GM12878 (cell line): ENCODE measurements at regions not wholly inside any gene's neighbourhood (a gene's known extent, or its start where the extent isn't known, plus 50 kb on each side); places are given as distances from the start of the nearest gene placed in this dataset.

Experiments used
- ATAC-seq: fragments of 200-7000 bp; cut with Tn5 transposase; 3 replicates; pipeline ENCODE4 v1.9.1; 2020; ENCODE audit warnings: mild to moderate bottlenecking, moderate library complexity
- BruUV-seq: library from RNA; stranded (reverse); fragments of 400-500 nt; replicated peaks from 2 replicates; lab custom pipeline; 2021; lab: Mats Ljungman, UMichigan
- CTCF ChIA-PET: fragments of 300-600 bp; sonication (Branson Sonifier 250); formaldehyde crosslinking; extraction: SDS; loops from one replicate; lab custom pipeline; 2021; ENCODE audit warnings: inconsistent platforms; lab: Yijun Ruan, JAX
- POLR2A ChIA-PET: fragments of 350-600 bp; formaldehyde crosslinking; extraction: SDS; loops from one replicate; lab custom pipeline; 2021; ENCODE audit warnings: inconsistent platforms; lab: Charles Lee
- RAD21 ChIA-PET: fragments of 300-600 bp; sonication (Branson Sonifier 250); formaldehyde crosslinking; loops from one replicate; lab custom pipeline; 2023; ENCODE audit warnings: antibody characterized with exemption; ENCODE audit not compliant: unreplicated experiment; lab: Charles Lee
- SMC1A ChIA-PET: fragments of 300-600 bp; sonication (Branson Sonifier 250); formaldehyde crosslinking; loops from one replicate; lab custom pipeline; 2023; ENCODE audit not compliant: unreplicated experiment, uncharacterized antibody; lab: Charles Lee
- DNase-seq: peaks from one replicate; pipeline ENCODE4 v3.0.0-alpha.2; 2011; ENCODE audit warnings: low read depth, low spot score
- FAIRE-seq: peaks from 3 replicates; lab custom pipeline; 2011; peaks lifted over from hg19 to GRCh38; lab: Jason Lieb, UNC
- H2AFZ ChIP-seq: 2 replicates; pipeline ENCODE4 v1.6.0; 2011; ENCODE audit warnings: low read depth, low read length, control low read depth; ENCODE audit not compliant: control insufficient read depth
- H3K27ac ChIP-seq: 2 replicates; pipeline ENCODE4 v1.5.1; 2011; ENCODE audit warnings: control low read depth; ENCODE audit not compliant: control insufficient read depth, insufficient read depth
- H3K27me3 ChIP-seq, 2 experiments: replicated peaks in 1 of 2; 2 replicates each; pipeline versions ENCODE4 v1.6.0 to v1.6.1; 2011; ENCODE audit warnings: low read length in 1 of 2; ENCODE audit not compliant: control insufficient read depth in 2 of 2, insufficient read depth in 2 of 2
- H3K36me3 ChIP-seq, 2 experiments: 2 replicates each; pipeline ENCODE4 v1.5.1; 2011; ENCODE audit warnings: low read length in 1 of 2; ENCODE audit not compliant: control insufficient read depth in 2 of 2, insufficient read depth in 2 of 2
- H3K4me1 ChIP-seq: 2 replicates; pipeline ENCODE4 v1.6.1; 2011; ENCODE audit warnings: mild to moderate bottlenecking, low read length, moderate library complexity, mixed read lengths; ENCODE audit not compliant: control insufficient read depth, insufficient read depth
- H3K4me2 ChIP-seq: 2 replicates; pipeline ENCODE4 v1.6.0; 2011; ENCODE audit warnings: control low read depth; ENCODE audit not compliant: control insufficient read depth, insufficient read depth
- H3K4me3 ChIP-seq: fragments of 200-600 bp; sonication (generic); 2 replicates; pipeline ENCODE4 v1.5.1; 2016
- H3K79me2 ChIP-seq: 2 replicates; pipeline ENCODE4 v1.6.0; 2011; ENCODE audit warnings: low read length; ENCODE audit not compliant: control insufficient read depth, insufficient read depth
- H3K9ac ChIP-seq: 2 replicates; pipeline ENCODE4 v1.8.0; 2011; ENCODE audit warnings: low read length, control low read depth, mixed read lengths; ENCODE audit not compliant: control insufficient read depth, insufficient read depth
- H3K9me3 ChIP-seq: replicated peaks from 3 replicates; pipeline ENCODE4 v1.5.1; 2011; ENCODE audit warnings: mild to moderate bottlenecking, low read length; ENCODE audit not compliant: control insufficient read depth, insufficient read depth
- H4K20me1 ChIP-seq: 2 replicates; pipeline ENCODE4 v1.6.0; 2011; ENCODE audit not compliant: control insufficient read depth, insufficient read depth
- CEBPZ ChIP-seq: fragments of 150-350 bp; IDR thresholded peaks from 2 replicates; pipeline ENCODE4 v1.6.1; 2016; ENCODE audit warnings: low read depth, low read length
- CHD4 ChIP-seq: fragments of 200-600 bp; sonication (generic); IDR thresholded peaks from 2 replicates; pipeline ENCODE4 v1.6.1; 2016; ENCODE audit warnings: mild to moderate bottlenecking
- CREB1 ChIP-seq: IDR thresholded peaks from 2 replicates; pipeline ENCODE4 v1.6.1; 2012; ENCODE audit warnings: low read depth, mild to moderate bottlenecking, inconsistent platforms
- HDGF ChIP-seq: fragments of 450-650 bp; IDR thresholded peaks from 2 replicates; pipeline ENCODE4 v1.6.1; 2016; ENCODE audit warnings: antibody characterized with exemption
- IKZF2 ChIP-seq, 2 experiments: fragments of 450-650 bp; IDR thresholded peaks; 2 replicates each; pipeline ENCODE4 v1.6.1; 2017; ENCODE audit warnings: mild to moderate bottlenecking in 2 of 2, moderate library complexity in 2 of 2
- MLLT1 ChIP-seq: fragments of 450-650 bp; IDR thresholded peaks from 2 replicates; pipeline ENCODE4 v1.6.1; 2016; ENCODE audit warnings: mild to moderate bottlenecking
- MTA2 ChIP-seq: fragments of 450-650 bp; IDR thresholded peaks from 2 replicates; pipeline ENCODE4 v1.6.1; 2016; ENCODE audit warnings: low read depth, mild to moderate bottlenecking, moderate library complexity
- NR2C2 ChIP-seq: IDR thresholded peaks from 2 replicates; pipeline ENCODE4 v1.6.1; 2011; ENCODE audit warnings: borderline replicate concordance, low read depth; ENCODE audit not compliant: control insufficient read depth, insufficient read length
- POLR2A ChIP-seq: IDR thresholded peaks from 2 replicates; pipeline ENCODE4 v1.6.1; 2011; ENCODE audit warnings: low read depth, mild to moderate bottlenecking, low read length
- RELA ChIP-seq: fragments of 450-650 bp; IDR thresholded peaks from 2 replicates; pipeline ENCODE4 v1.8.0; 2014; ENCODE audit warnings: borderline replicate concordance; ENCODE audit not compliant: partially characterized antibody
- SMC3 ChIP-seq: IDR thresholded peaks from 2 replicates; pipeline ENCODE4 v1.6.1; 2011; ENCODE audit warnings: low read length, improper control_type of control experiment, borderline replicate concordance
- SPI1 ChIP-seq: IDR thresholded peaks from 2 replicates; pipeline ENCODE4 v1.6.1; 2011; ENCODE audit warnings: low read depth, mild to moderate bottlenecking, low read length, moderate library complexity, borderline replicate concordance; ENCODE audit not compliant: insufficient read depth
- SUZ12 ChIP-seq: fragments of 200-600 bp; sonication (generic); IDR thresholded peaks from one replicate; pipeline ENCODE4 v1.6.1; 2018; ENCODE audit warnings: antibody characterized with exemption, mild to moderate bottlenecking; ENCODE audit not compliant: unreplicated experiment
- TCF7 ChIP-seq: IDR thresholded peaks from 2 replicates; pipeline ENCODE4 v1.6.1; 2014; ENCODE audit warnings: antibody characterized with exemption, borderline replicate concordance
- ZBED1 ChIP-seq: IDR thresholded peaks from 2 replicates; pipeline ENCODE4 v1.6.1; 2016; ENCODE audit warnings: borderline replicate concordance
- ZNF217 ChIP-seq: fragments of 450-650 bp; IDR thresholded peaks from 2 replicates; pipeline ENCODE4 v1.6.1; 2017; ENCODE audit warnings: antibody characterized with exemption, mild to moderate bottlenecking
- ZNF24 ChIP-seq: fragments of 450-650 bp; IDR thresholded peaks from 2 replicates; pipeline ENCODE4 v1.6.1; 2017; ENCODE audit warnings: antibody characterized with exemption, mild to moderate bottlenecking
- WGBS: methylation state at CpG from one replicate; pipeline ENCODE4 v1.1.6; 2016; ENCODE audit warnings: low lambda C conversion rate; ENCODE audit not compliant: insufficient replicate concordance, insufficient coverage; ENCODE audit errors: missing lambda C conversion rate; 5-methylcytosine and 5-hydroxymethylcytosine counted together
- in situ Hi-C: fragments of 300-500 bp; cut with MboI; formaldehyde crosslinking; loops from 9 replicates; pipeline ENCODE4 v1.14.3; 2018; ENCODE audit warnings: mixed read lengths
- intact Hi-C: fragments of 100-400 bp; cut with micrococcal nuclease; formaldehyde crosslinking; loops from one replicate; pipeline ENCODE4 v1.14.2; 2022; ENCODE audit not compliant: unreplicated experiment

GRCh38 chr13:39282400-39282972 lies 244.2 kb downstream of the NHLRC3 start:
- Histone ChIP-seq H2AFZ (no peak overlapping the region), H3K27ac (peak overlapping the region; percentile 29; the same call in 1 of the 2 replicates), H3K36me3 (no peaks in the 10 kb centered on the region), H3K79me2 (no peaks in the 10 kb centered on the region), H3K27me3 (no peaks in the 10 kb centered on the region), H3K4me1 (no peaks in the 10 kb centered on the region; the same call in 1 of the 2 replicates), H3K9ac (no peak overlapping the region), H3K4me3 (no peak overlapping the region), H3K4me2 (no peak overlapping the region; the same call in 1 of the 2 replicates), H3K9me3 (no peaks in the 10 kb centered on the region; the same call in 2 of the 3 replicates), H4K20me1 (no peaks in the 10 kb centered on the region)
- no TSS peak for BruUV-seq
- ATAC-seq (peak; percentile 90), FAIRE-seq (peak; percentile 78), DNase-seq (peak; percentile 21)
- TF ChIP-seq SPI1 (peak; percentile 85), POLR2A (no peak), NR2C2 (no peak), SMC3 (no peak), RELA (no peak), CEBPZ (no peak), SUZ12 (no peak), ZBED1 (no peak), HDGF (no peak), CHD4 (no peak), IKZF2 (IDR thresholded peaks at IDR 0.05) (0 out of 4 replicates have a peak, but pooled peaks have one; percentile 7 to 22), CREB1 (no peak), MTA2 (peak; percentile 29; the same call in 1 of the 2 replicates), ZNF217 (no peak), TCF7 (no peak), MLLT1 (0 out of 2 replicates have a peak, but pooled peaks have one; percentile 21), ZNF24 (0 out of 2 replicates have a peak, but pooled peaks have one; percentile 16)
- intact Hi-C loops = no loop called here
- 16% methylated on average over 4 of the region's 4 CpGs for WGBS
- ChIA-PET POLR2A (no interaction called here), CTCF (interaction anchor here (2.0 to 2.1 kb wide), 2 partner anchors 8 to 334 kb away, joined by 6 to 9 read pairs; no protein-coding TSS in a partner anchor), SMC1A (interaction anchor here (1.0 to 1.4 kb wide), 3 partner anchors 15 to 69 kb away, joined by 4 to 12 read pairs (median 4); no protein-coding TSS in a partner anchor), RAD21 (no interaction called here)
- in situ Hi-C loops = no loop called here
